ENCODE measurements at regions not wholly inside any gene's neighbourhood (a gene's known extent, or its start where the extent isn't known, plus 50 kb on each side); places are given as distances from the start of the nearest gene placed in this dataset.

GRCh38 chr5:8869932-8870331 is 675.9 kb downstream of the SEMA5A start:
- no peak for DNase-seq

- DNase-seq, result no peak
Measured at GRCh38 chr5:8870349-8870958, 675.4 kb downstream of the SEMA5A start.

DNA sequence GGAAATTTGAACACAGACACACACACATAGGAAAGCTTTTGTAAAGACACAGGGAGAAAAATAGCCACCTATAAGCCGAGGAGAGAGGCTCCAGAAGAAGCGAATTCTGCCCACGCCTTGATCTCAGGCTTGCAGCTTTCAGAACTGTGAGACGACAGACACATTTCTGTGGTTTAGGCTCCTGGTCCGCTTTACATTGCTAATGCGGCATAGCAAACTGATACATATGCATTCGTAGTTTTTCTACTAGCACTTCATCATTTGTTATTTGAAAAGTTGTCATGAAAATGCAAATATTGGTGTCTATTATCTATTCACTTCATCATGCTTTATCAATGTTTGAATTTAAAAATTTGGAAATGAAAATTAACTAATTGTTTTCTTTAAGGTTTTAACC is 674.9 kb downstream of the SEMA5A start:
- DNase-seq, result peak; percentile 9

- DNase-seq, result no peak
Measured at GRCh38 chr5:8871446-8871845, 674.4 kb downstream of the SEMA5A start.

GRCh38 chr5:8875722-8876121 is 670.2 kb downstream of the SEMA5A start:
- DNase-seq, result no peak

GRCh38 chr5:8879248-8879647 is 666.6 kb downstream of the SEMA5A start:
- DNase-seq, result no peak

- DNase-seq, result no peak
Measured at GRCh38 chr5:8884029-8884428, 661.8 kb downstream of the SEMA5A start.

- no peak for DNase-seq
Measured at GRCh38 chr5:8892926-8893325, 652.9 kb downstream of the SEMA5A start.

- DNase-seq, result no peak
Measured at GRCh38 chr5:8894031-8894430, 651.8 kb downstream of the SEMA5A start.

DNA sequence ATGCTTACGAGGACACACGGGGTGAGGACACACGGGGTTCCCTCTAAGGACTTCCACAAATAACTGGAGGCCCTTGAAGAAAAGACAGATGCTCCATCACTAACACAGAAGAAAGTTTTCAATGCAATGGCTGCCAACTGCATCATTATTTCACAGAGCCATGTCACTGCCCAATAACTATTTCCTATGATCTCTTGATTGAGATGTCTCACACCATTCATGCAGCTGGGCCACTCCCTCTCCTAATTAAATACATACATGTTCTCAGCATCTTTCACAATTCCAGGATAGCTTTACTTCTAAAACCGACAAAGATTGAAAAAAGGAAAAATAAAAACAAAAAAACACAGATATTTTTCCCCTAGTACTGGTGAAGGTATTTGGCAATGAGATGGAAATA is 650.8 kb downstream of the SEMA5A start:
- no peak for DNase-seq

DNA sequence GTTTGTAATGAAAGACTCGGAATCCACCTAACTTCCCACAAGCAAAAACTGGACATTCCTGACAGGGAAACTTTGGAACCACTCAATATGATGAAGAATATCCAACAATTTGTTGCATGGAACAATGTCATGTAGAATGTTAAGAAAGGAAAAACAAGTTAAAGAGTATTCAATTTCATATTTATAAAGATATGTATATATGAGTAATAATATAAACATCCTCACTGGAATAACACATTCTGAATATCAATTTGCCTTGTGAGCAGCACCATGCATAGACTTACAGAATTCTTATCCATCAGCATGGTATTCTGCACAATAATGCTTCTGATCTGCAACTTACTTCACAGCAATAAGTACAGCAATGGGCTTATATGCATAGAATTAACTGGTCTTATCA is 650.3 kb downstream of the SEMA5A start:
- peak; percentile 48 for DNase-seq

DNA sequence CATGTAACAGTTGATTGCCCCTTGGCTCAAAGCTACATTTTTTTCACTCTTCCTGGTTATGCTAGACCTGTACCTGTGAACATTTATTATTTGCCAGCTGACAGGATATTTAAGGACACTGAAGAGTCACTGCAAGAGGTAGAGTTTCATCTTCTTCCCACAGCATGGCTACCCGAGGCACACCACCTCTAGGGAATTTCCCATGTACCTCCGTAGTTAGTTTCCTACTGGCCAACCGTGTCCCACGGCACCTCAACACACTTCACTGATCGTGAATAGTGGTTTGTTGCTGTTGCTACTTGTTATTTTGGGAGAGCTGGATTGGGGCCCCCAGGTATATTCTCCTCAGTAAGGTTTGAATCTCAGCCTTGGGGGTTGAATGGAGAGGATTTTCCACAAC is 648.6 kb downstream of the SEMA5A start:
- no peak for DNase-seq

- DNase-seq, result peak; percentile 74
Measured at GRCh38 chr5:8905021-8905420, 640.9 kb downstream of the SEMA5A start.

DNA sequence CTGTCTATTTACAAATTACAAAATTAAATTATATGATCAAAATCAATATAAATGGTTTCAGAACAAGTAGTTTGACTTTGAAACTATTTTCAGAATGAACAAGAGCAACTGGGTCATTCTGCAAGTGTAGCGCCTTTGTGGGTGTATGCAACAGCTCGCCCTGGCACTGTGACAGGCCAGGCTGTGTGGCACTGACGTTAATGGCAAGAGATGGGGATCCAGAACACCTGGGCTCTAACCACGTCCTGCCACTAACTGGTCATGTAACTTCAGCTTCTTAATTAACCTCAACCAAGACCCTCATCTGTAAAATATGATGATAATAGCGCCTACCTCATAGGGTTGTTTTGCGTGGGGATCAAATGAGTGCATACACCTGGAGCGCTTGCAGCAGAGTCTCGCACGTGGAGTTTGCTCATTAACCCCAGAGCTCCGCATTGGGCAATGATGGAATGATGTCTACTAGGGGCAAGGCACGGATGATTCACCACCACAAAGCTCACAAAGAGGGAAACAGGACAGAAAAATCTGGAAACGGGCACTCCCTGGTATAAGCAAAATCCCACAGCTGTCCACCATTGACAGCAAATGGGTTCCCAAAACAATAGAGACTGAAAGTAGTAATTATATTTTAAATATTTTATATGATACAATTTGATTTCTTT is 639.4 kb downstream of the SEMA5A start:
- peak; percentile 62 for DNase-seq

DNA sequence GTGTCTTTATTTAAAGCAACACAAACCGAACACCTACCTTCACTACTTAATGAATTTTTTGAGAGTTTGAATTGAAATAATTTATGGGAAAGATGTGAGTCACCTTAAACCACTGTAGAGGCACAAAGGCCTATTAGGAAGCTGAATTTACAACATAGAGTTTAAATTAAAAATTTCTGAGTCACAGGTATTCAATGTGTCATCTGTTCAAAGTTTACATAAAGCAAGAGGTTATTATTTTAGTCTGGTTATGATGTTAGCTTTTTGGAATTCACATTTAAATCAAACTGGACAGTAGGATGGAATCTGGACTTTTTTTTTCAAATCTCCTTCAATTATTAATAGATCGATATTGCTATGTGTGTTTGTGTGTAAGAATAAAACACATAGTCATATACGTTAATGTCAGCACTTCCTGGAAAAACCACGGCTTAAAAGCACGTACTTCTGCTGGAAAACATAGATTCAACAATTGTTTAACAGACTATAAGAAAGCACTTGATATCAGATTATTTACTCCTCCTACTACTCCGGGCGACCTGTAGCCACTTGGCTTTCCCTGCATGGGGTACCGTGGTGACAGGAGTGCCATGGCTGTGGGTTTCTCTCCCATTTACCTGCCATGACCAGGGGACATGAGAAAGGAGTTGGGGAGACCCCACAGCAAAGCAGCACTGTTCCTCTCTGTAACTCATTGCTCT is 638.6 kb downstream of the SEMA5A start:
- peak; percentile 91 for DNase-seq

DNA sequence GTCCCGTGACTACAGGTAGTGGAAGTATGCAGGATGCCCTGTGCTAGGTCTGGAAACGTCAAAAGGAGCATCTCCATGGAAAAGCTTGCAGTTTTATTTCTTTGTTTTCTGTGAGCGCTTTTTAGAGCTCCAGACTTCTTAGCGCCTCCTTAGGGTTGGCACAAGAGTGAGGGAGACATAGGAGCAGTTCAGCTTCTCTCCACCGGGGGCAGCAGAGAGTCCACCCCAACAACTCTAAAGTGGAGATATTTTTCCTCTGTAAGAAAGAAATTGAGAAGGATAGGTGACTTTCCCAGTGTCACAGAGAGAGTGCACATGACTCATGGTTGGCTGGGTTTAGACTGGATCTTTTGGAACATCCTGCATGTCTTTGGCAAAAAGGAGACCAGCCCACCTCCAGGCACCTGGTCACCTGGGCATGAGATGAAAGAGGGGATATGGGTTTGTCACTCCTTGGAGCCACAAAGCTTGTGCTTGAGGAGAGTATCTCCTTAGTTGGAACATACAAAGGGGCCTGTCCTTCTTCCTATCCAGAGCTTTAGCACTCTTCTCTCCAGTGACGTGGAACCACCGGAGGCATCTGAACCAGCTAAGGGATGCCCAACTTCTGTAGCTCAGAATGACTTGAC is 637.7 kb downstream of the SEMA5A start:
- peak; percentile 43 for DNase-seq

- peak; percentile 46 for DNase-seq
Measured at GRCh38 chr5:8912106-8912505, 633.8 kb downstream of the SEMA5A start.

- no peak for DNase-seq
Measured at GRCh38 chr5:8913522-8913921, 632.4 kb downstream of the SEMA5A start.

DNA sequence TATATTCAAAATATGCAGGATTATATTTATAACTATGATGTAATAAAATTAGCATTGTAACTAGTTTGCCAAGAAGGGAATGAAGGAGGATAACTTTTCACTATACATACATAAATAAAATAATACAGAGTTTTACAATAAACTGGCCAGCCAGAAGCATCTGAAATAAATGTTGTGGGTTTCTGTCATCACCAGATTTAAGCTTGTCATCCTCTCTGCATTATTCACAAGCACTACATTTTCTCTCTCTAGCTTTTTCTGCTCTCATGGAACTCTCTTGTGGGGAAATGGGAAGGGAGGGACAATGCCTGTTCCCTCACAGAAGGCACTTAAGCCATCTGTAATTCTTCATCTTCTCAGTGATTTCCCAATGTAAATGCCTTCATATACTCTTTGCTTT is 626.8 kb downstream of the SEMA5A start:
- DNase-seq, result peak; percentile 11

DNA sequence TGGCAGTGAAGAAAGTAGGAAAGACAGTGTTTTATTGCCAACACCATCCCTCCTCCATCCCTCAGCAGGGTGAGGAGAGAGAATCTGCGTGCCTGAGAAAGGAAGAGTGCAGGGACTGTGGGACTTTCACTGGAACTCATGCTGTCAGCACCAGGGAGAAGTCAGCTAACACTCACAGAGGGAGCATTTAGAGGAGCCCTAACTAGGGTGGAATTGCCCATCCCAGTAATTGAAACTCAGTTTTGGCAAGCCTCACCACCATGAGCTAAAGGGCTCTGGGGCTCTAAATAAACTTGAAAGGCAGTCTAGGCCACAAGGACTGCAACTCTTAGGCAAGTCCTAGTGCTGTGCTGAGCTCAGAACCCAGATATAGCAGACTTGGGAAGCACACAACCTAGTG is 622.3 kb downstream of the SEMA5A start:
- DNase-seq, result no peak

DNA sequence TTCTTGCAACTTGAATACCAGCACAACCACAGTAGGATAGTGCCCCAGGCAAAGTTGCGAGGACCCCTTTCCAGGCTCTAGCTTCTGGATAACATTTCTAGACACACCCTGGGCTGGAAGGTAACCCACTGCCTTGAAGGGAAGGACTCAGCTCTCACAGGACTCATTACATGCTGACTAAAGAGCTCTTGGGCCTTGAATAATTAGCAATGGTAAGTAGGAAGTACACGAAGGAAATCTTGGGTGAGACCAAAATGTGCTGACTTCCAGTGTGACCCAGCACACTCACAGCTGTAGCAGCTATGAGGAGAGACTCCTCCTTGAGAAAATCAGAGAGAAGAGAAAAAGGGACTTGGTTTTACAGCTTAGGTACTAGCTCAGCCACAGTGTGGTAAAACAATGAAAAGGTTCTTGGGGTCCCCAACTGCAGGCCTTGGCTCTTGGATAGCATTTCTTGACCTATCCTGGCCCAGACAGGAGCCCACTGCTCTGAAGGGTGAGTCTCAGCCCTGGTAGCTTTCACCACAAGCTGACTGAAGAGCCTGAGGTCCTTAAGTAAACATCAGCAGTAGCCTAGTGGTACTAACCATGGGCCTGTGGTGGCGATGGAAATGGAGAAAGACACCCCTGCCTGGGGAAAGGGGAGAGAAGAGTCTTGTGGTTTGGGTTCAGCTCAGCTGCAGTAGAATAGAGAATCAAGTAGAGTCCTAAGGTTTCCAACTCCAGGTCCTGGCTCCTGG is 621.7 kb downstream of the SEMA5A start:
- DNase-seq, result no peak

- no peak for DNase-seq
Measured at GRCh38 chr5:8930021-8930420, 615.9 kb downstream of the SEMA5A start.

DNA sequence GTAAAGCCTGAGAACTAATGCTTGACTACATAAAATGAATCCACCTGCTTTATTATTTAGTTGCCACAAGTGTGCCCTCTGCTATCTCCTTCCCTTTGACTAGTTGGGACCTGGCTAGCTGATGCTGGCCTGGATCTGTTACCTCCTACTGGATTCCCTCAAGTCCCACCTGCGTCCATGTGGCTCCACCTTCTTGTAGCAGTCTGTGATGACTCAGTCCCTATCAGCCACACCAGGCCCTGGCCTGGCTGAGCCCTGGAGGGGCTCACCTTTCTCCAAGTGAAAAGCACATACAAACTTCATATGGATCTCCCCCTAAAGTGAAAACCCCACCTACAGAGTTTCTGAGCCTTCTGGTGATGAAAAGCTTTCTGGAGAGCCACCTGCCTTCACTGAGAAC is 611.4 kb downstream of the SEMA5A start:
- no peak for DNase-seq
